HUES48 (cell line): ENCODE measurements at regions not wholly inside any gene's neighbourhood (a gene's known extent, or its start where the extent isn't known, plus 50 kb on each side); places are given as distances from the start of the nearest gene placed in this dataset.

Experiments used
- H3K27ac ChIP-seq: one replicate; pipeline ENCODE4 v1.7.0; 2013; ENCODE audit warnings: low read depth, low read length, inconsistent platforms
- H3K27me3 ChIP-seq: 2 replicates; pipeline ENCODE4 v1.6.1; 2013; ENCODE audit warnings: mild to moderate bottlenecking, low read length; ENCODE audit not compliant: control insufficient read depth, insufficient read depth
- H3K36me3 ChIP-seq: 2 replicates; pipeline ENCODE4 v1.6.1; 2013; ENCODE audit warnings: low read length; ENCODE audit not compliant: control insufficient read depth, insufficient read depth
- H3K4me1 ChIP-seq: 2 replicates; pipeline ENCODE4 v1.6.1; 2013; ENCODE audit warnings: mild to moderate bottlenecking, low read length; ENCODE audit not compliant: control insufficient read depth, insufficient read depth
- H3K4me3 ChIP-seq: 2 replicates; pipeline ENCODE4 v1.5.1; 2013; ENCODE audit warnings: mild to moderate bottlenecking, low read depth, low read length
- H3K9ac ChIP-seq: 2 replicates; pipeline ENCODE4 v1.6.1; 2013; ENCODE audit warnings: mild to moderate bottlenecking, low read depth, low read length, moderate library complexity
- H3K9me3 ChIP-seq: 2 replicates; pipeline ENCODE4 v1.6.1; 2013; ENCODE audit warnings: low read length; ENCODE audit not compliant: control insufficient read depth, insufficient read depth

DNA sequence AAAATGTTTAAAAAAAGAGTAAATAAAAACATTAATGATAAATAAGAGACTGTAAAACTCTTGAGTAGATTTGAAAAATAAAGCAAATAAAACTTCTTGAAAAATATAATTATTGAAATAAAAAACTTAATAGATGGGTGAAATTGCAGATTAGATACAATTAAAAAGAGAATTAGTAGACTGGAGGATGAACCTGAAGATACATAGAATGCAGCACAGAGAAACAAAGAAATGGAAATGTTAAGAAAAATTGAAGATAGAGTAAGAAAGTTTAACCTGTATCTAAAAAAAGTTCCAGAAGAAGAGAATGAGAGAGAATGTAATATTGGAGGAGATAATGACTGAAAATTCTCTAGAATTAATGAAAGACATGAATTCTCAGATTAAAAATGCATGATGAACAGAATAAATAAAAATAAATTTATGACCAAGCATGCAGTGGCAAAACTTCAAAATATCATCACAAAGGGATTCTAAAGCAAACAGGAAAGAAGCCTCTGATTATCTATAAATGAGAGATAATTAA is 438.1 kb upstream of the CLINT1 start:
- no peaks in the 10 kb centered on the region for H3K27me3 ChIP-seq
- no peak overlapping the region for H3K4me3 ChIP-seq
- 0 out of 2 replicates have a peak, but pooled peaks cover 5% of the 10 kb centered on the region for H3K9me3 ChIP-seq
- no peak overlapping the region for H3K27ac ChIP-seq
- H3K9ac ChIP-seq: no peak overlapping the region
- no peaks in the 10 kb centered on the region for H3K36me3 ChIP-seq
- no peaks in the 10 kb centered on the region for H3K4me1 ChIP-seq

DNA sequence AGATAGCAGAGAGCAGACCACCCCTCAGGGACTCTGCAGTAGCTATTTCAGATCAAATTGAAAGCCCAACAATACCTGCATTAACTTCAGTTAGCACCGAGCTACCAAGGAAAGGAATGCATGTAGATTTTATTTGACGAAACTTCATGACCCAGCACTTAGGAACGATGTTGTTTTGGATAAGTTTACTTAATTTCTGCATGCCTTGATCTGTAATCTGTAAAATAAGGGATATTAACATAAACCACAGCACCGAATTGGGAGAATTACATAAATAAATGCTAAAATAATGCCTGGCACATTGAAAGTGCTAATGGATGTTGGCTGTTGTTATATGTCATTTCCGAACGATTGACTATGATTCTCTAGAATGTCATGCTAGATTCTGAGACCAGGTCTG is 435.8 kb upstream of the CLINT1 start:
- H3K4me1 ChIP-seq: no peaks in the 10 kb centered on the region
- no peak overlapping the region for H3K4me3 ChIP-seq
- no peak overlapping the region for H3K9ac ChIP-seq
- H3K36me3 ChIP-seq: no peaks in the 10 kb centered on the region
- H3K27ac ChIP-seq: no peak overlapping the region
- 0 out of 2 replicates have a peak, but pooled peaks cover 5% of the 10 kb centered on the region for H3K9me3 ChIP-seq
- no peaks in the 10 kb centered on the region for H3K27me3 ChIP-seq

DNA sequence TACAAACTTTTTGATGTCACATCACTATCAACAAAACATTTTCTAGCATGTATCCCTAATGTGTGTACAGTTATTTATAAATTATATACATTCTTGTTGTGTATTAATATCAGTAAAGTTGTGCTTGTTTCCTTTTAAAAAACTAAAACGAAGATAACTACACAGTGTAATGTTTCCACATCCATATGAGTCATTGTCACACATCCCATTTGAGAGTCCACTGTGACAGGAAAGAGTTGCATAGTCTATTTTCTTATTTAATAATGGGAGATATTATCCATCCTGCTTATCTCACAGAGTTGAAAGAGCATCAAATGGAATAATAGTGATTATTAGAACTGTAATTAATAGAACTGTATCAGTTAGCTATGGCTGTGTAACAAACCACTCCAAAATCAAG is 434.0 kb upstream of the CLINT1 start:
- H3K9me3 ChIP-seq: 0 out of 2 replicates have a peak, but pooled peaks cover 5% of the 10 kb centered on the region
- no peaks in the 10 kb centered on the region for H3K27me3 ChIP-seq
- no peak overlapping the region for H3K27ac ChIP-seq
- H3K36me3 ChIP-seq: no peaks in the 10 kb centered on the region
- no peak overlapping the region for H3K9ac ChIP-seq
- H3K4me3 ChIP-seq: no peak overlapping the region
- no peaks in the 10 kb centered on the region for H3K4me1 ChIP-seq

DNA sequence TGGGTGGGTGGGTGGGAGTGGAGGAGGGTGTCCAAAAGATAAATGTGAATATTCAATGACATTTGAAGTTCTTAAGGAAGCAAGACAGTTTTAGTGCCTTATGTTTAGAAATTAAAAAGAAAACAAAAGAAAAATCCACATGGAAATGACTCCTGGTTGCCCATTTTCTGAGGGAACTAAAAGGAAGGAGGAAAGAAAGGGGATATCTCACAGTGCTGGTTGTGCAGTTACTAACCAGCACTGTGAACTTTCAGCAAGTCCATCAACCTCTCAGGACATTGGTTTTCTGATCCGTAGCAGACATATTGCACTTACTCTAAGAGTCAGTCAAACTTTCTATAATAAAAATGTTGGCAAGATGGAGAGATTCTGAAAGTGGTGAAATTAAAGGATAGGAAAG is 431.0 kb upstream of the CLINT1 start:
- Histone ChIP-seq H3K36me3 (no peaks in the 10 kb centered on the region), H3K4me3 (no peak overlapping the region), H3K9me3 (0 out of 2 replicates have a peak, but pooled peaks cover 5% of the 10 kb centered on the region), H3K4me1 (no peaks in the 10 kb centered on the region), H3K27me3 (no peaks in the 10 kb centered on the region), H3K27ac (no peak overlapping the region), H3K9ac (no peak overlapping the region)

DNA sequence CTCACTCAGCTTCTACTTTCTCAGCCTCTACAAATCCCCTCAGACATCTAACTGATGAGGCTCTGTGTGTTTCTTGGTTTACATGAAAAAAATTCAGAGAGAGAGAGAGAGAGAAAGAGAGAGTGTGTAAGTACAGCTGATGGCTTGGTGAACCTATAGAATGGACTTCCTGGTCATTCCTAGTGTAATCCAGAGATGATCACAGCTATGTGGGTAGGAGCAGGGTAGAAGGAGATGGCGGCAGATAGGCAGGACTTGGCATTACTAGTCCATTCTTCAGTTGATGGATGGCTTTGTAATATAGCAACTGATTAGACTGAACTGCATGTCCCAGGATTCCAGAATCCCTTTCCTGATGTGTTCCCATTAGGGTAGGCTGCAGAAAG is 429.3 kb upstream of the CLINT1 start:
- no peaks in the 10 kb centered on the region for H3K36me3 ChIP-seq
- no peak overlapping the region for H3K4me3 ChIP-seq
- H3K27ac ChIP-seq: no peak overlapping the region
- no peak overlapping the region for H3K9ac ChIP-seq
- H3K27me3 ChIP-seq: no peaks in the 10 kb centered on the region
- no peaks in the 10 kb centered on the region for H3K4me1 ChIP-seq
- H3K9me3 ChIP-seq: 0 out of 2 replicates have a peak, but pooled peaks cover 3% of the 10 kb centered on the region

DNA sequence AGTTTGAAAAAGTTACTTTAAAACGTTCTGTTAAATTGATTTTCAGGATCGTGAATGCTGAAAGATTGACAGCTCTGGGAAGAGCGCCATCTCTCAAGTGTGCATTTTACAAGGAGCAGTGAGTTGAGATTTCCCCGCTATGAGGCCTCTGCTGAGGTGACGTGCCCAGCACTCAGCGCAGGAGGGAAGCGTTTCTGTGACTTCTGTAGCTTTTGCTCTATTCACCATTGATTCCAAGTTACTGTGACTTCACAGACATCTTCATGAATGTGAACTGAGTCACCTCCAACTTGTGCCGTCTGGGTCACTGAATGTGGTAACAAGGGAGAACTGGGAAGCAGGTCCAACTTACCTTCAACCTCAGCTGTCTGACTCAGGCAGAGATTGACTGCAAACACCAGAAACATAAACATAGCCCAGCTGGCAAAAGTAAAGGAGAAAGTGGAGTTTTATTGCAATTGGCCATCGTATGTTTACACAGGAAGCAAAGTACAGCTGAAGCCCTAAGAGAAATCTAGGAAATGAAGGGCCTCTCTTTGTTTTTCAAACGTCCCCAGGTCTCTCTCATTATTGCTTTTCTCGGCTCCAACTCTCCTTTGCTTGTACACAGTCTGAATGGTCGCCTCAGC is 428.8 kb upstream of the CLINT1 start:
- no peaks in the 10 kb centered on the region for H3K9me3 ChIP-seq
- H3K4me1 ChIP-seq: no peaks in the 10 kb centered on the region
- H3K9ac ChIP-seq: no peak overlapping the region
- H3K27ac ChIP-seq: no peak overlapping the region
- no peaks in the 10 kb centered on the region for H3K36me3 ChIP-seq
- H3K4me3 ChIP-seq: no peak overlapping the region
- no peaks in the 10 kb centered on the region for H3K27me3 ChIP-seq

DNA sequence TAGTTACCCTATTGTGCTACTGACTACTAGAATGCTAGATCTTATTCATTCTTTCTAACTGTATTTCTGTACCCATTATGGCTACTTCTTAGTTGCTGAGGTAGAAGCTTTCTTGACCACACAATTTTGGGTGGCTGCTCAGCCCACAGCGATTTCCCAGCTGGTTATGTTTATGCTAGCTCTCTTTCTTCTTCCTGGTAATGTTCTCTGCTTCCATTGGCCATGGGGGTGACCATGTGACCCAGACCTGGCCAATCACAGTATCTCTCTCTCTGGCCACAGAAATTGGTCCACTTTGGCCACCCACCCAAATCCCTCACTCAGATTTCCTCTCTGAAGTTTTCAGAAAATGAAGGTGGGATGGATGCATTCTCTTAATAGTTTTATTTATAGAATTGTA is 427.9 kb upstream of the CLINT1 start:
- Histone ChIP-seq H3K9ac (no peak overlapping the region), H3K27me3 (no peaks in the 10 kb centered on the region), H3K36me3 (no peaks in the 10 kb centered on the region), H3K4me1 (no peaks in the 10 kb centered on the region), H3K27ac (no peak overlapping the region), H3K9me3 (no peaks in the 10 kb centered on the region), H3K4me3 (no peak overlapping the region)

DNA sequence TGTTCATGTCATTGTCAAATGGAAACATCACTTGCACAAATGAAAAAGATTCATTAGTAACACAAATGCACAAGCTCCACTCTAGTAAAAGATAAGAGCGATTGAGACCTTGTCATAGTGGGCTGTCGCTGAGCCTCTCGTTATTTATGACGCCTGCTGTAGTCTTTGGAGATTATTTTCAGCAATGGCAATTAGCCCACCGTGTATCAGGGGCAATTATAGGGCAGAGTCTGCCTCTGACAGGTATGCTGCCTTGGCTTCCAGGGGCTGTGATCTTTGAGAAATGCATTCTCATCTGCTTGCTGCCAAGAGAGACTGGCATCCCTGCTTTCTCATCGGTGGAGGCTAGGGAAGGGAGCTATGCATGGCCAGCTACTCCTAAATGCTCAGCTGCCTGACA is 426.8 kb upstream of the CLINT1 start:
- Histone ChIP-seq H3K9me3 (no peaks in the 10 kb centered on the region), H3K27ac (no peak overlapping the region), H3K4me1 (no peaks in the 10 kb centered on the region), H3K27me3 (no peaks in the 10 kb centered on the region), H3K4me3 (no peak overlapping the region), H3K9ac (no peak overlapping the region), H3K36me3 (no peaks in the 10 kb centered on the region)

DNA sequence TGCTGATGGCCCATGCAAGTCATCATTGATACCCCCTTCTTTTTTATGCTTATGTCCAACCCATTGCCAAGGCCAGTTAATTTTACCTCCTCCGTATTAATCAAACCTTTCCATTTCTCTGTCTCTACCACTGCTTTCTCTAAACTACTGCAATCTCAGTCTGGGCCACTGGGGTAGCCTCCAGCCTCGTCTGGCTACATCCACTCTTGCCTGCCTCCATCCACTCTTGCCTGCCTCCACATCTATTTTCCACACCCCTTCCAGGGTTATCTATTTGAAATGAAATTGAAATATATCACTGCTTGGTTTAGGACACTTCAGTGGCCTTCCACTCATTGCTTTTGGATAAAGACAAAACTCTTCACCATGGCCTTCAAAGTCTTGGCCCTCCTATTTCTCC is 425.3 kb upstream of the CLINT1 start:
- Histone ChIP-seq H3K27me3 (no peaks in the 10 kb centered on the region), H3K36me3 (no peaks in the 10 kb centered on the region), H3K4me1 (no peaks in the 10 kb centered on the region), H3K27ac (no peak overlapping the region), H3K9me3 (no peaks in the 10 kb centered on the region), H3K4me3 (no peak overlapping the region), H3K9ac (no peak overlapping the region)

DNA sequence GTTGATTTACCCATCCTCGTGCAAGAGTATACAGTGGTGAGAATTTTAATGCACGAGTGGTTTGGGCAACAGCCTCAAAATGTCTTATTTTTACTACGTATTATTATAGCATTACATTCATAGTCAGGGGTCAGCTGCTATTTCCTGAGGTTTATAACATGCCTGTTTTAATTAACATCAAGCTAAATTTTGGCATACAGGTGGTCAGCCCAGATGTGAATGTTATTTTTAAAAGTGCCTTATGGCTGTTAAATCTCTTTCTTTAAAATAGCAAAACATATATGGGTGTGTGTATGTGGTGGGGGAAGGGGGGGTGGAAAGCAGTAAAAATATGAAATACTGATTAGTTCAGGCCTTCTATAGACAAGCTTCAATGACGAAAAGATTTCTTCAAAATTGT is 424.5 kb upstream of the CLINT1 start:
- Histone ChIP-seq H3K9ac (no peak overlapping the region), H3K36me3 (no peaks in the 10 kb centered on the region), H3K27ac (no peak overlapping the region), H3K9me3 (no peaks in the 10 kb centered on the region), H3K27me3 (no peaks in the 10 kb centered on the region), H3K4me1 (no peaks in the 10 kb centered on the region), H3K4me3 (no peak overlapping the region)

DNA sequence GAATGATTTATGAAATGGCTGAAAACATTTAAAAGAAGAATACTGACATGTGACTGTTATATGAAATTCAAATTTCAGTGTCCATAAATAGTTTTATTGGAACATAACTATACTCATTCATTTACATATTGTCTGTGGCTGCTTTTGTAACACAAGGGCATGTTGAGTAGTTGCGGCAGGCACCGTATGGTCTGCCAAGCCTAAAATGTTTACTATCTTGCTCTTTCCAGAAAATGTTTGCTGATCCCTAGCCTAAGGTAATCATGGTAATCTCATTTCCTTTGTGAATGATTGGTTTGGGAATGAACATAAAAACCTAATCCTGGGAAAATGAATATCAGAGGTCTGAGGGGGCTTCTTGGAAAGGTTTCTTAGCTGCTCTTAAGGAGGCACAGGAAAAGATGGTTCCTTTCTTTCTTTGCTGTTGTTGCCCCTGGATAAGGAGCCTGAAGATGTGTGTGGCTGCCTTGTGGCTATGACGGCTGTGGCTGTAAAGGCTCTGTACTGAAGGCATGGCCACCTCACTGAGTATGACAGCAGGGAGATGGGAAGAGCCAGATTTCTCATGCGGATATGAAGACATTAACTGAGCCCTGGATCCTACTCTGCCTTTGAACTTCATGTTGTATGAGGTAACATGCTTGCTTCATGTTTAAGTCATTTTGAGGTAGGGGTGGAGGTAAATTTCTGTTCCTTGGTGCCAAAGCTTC is 419.4 kb upstream of the CLINT1 start:
- Histone ChIP-seq H3K27ac (no peak overlapping the region), H3K4me3 (no peak overlapping the region), H3K9ac (no peak overlapping the region), H3K27me3 (peaks cover 3% of the 10 kb centered on the region; the same call in 1 of the 2 replicates), H3K4me1 (peaks cover 7% of the 10 kb centered on the region), H3K9me3 (no peaks in the 10 kb centered on the region), H3K36me3 (no peaks in the 10 kb centered on the region)
